H9 (cell line): ENCODE measurements at regions not wholly inside any gene's neighbourhood (a gene's known extent, or its start where the extent isn't known, plus 50 kb on each side); places are given as distances from the start of the nearest gene placed in this dataset.

Experiments
- DNase-seq: peaks from one replicate; pipeline ENCODE4 v3.0.0-alpha.2; 2017
- H2AFZ ChIP-seq: one replicate; pipeline ENCODE4 v1.6.1; 2013; ENCODE audit warnings: mild to moderate bottlenecking, low read length, control low read depth, moderate library complexity
- H2AK5ac ChIP-seq: 2 replicates; pipeline ENCODE4 v1.6.1; 2013; ENCODE audit warnings: low read length, control low read depth, mixed read lengths; ENCODE audit not compliant: insufficient read length
- H2BK120ac ChIP-seq: one replicate; pipeline ENCODE4 v1.6.1; 2013; ENCODE audit warnings: low read depth, mild to moderate bottlenecking, low read length, control low read depth, inconsistent platforms; ENCODE audit not compliant: poor library complexity, severe bottlenecking
- H2BK12ac ChIP-seq: 2 replicates; pipeline ENCODE4 v1.6.1; 2013; ENCODE audit warnings: low read length, control low read depth, mixed read lengths, low read depth; ENCODE audit not compliant: insufficient read length
- H2BK15ac ChIP-seq: 2 replicates; pipeline ENCODE4 v1.6.1; 2013; ENCODE audit warnings: low read depth, low read length, control low read depth
- H2BK20ac ChIP-seq: one replicate; pipeline ENCODE4 v1.6.1; 2013; ENCODE audit warnings: low read depth, mild to moderate bottlenecking, low read length, control low read depth, inconsistent platforms; ENCODE audit not compliant: poor library complexity, severe bottlenecking
- H2BK5ac ChIP-seq: 2 replicates; pipeline ENCODE4 v1.6.1; 2013; ENCODE audit warnings: low read length, control low read depth, mixed read lengths; ENCODE audit not compliant: insufficient read length
- H3K14ac ChIP-seq: 2 replicates; pipeline ENCODE4 v1.6.1; 2013; ENCODE audit warnings: low read length, control low read depth; ENCODE audit not compliant: insufficient read depth
- H3K18ac ChIP-seq: 2 replicates; pipeline ENCODE4 v1.6.1; 2013; ENCODE audit warnings: low read depth, mild to moderate bottlenecking, mixed read lengths, low read length, control low read depth; ENCODE audit not compliant: insufficient read length
- H3K23ac ChIP-seq: 2 replicates; pipeline ENCODE4 v1.6.1; 2013; ENCODE audit warnings: low read length, control low read depth, mixed read lengths, low read depth; ENCODE audit not compliant: insufficient read length
- H3K23me2 ChIP-seq: 2 replicates; pipeline ENCODE4 v1.6.1; 2013; ENCODE audit warnings: low read depth, mild to moderate bottlenecking, mixed read lengths, low read length, control low read depth; ENCODE audit not compliant: insufficient read length, poor library complexity, severe bottlenecking
- H3K27ac ChIP-seq: 2 replicates; pipeline ENCODE4 v1.5.1; 2013; ENCODE audit warnings: low read length, control low read depth, mixed read lengths, low read depth; ENCODE audit not compliant: insufficient read length
- H3K27me3 ChIP-seq: 2 replicates; pipeline ENCODE4 v1.6.1; 2013; ENCODE audit warnings: low read length, control low read depth, inconsistent platforms; ENCODE audit not compliant: insufficient read depth
- H3K4ac ChIP-seq: 2 replicates; pipeline ENCODE4 v1.6.1; 2013; ENCODE audit warnings: low read depth, mild to moderate bottlenecking, control low read depth, inconsistent platforms, low read length, moderate library complexity
- H3K4me1 ChIP-seq: 2 replicates; pipeline ENCODE4 v1.6.1; 2013; ENCODE audit warnings: low read length, control low read depth, inconsistent platforms; ENCODE audit not compliant: insufficient read depth
- H3K4me2 ChIP-seq: 2 replicates; pipeline ENCODE4 v1.6.1; 2013; ENCODE audit warnings: low read length, control low read depth, mixed read lengths; ENCODE audit not compliant: insufficient read length, insufficient read depth
- H3K56ac ChIP-seq: 2 replicates; pipeline ENCODE4 v1.6.1; 2013; ENCODE audit warnings: low read depth, mild to moderate bottlenecking, mixed read lengths, low read length, control low read depth; ENCODE audit not compliant: insufficient read length
- H3K79me1 ChIP-seq: 2 replicates; pipeline ENCODE4 v1.6.1; 2013; ENCODE audit warnings: low read depth, mild to moderate bottlenecking, moderate library complexity, low read length, control low read depth, inconsistent platforms; ENCODE audit not compliant: insufficient read depth, poor library complexity, severe bottlenecking
- H3K79me2 ChIP-seq: 2 replicates; pipeline ENCODE4 v1.6.1; 2013; ENCODE audit warnings: low read length, control low read depth, inconsistent platforms; ENCODE audit not compliant: insufficient read depth
- H3K9ac ChIP-seq: 2 replicates; pipeline ENCODE4 v1.6.1; 2013; ENCODE audit warnings: low read length, control low read depth, mixed read lengths; ENCODE audit not compliant: insufficient read length; ENCODE audit errors: extremely low read depth
- H3K9me3 ChIP-seq: one replicate; pipeline ENCODE4 v1.6.1; 2013; ENCODE audit warnings: low read depth, low read length, inconsistent platforms; ENCODE audit not compliant: control insufficient read depth
- H3T11ph ChIP-seq: one replicate; pipeline ENCODE4 v1.6.1; 2013; ENCODE audit warnings: mild to moderate bottlenecking, low read length, control low read depth, inconsistent platforms
- H4K20me1 ChIP-seq: one replicate; pipeline ENCODE4 v1.6.1; 2013; ENCODE audit not compliant: control insufficient read depth, insufficient read length, insufficient read depth
- H4K5ac ChIP-seq: 2 replicates; pipeline ENCODE4 v1.6.1; 2013; ENCODE audit warnings: low read depth, mild to moderate bottlenecking, mixed read lengths, low read length, control low read depth; ENCODE audit not compliant: insufficient read length
- H4K8ac ChIP-seq: replicated peaks from 2 replicates; pipeline ENCODE4 v1.6.1; 2013; ENCODE audit warnings: low read length, control low read depth, mixed read lengths, low read depth; ENCODE audit not compliant: insufficient read length
- H4K91ac ChIP-seq: 2 replicates; pipeline ENCODE4 v1.6.1; 2013; ENCODE audit warnings: low read depth, mild to moderate bottlenecking, moderate library complexity, mixed read lengths, low read length, control low read depth; ENCODE audit not compliant: insufficient read length
- H3K27ac Mint-ChIP-seq, 3 experiments: 2 replicates in 2 of 3; 3 replicates in 1 of 3; pipeline ENCODE4 v1.8.0; 2020 to 2021; ENCODE audit warnings: mixed read lengths in 3 of 3, mild to moderate bottlenecking in 1 of 3, moderate library complexity in 1 of 3
- H3K27me3 Mint-ChIP-seq: 2 replicates; pipeline ENCODE4 v1.8.0; 2021; ENCODE audit warnings: low read depth, mild to moderate bottlenecking, moderate library complexity, mixed read lengths
- H3K36me3 Mint-ChIP-seq, 3 experiments: 2 replicates in 2 of 3; 3 replicates in 1 of 3; pipeline ENCODE4 v1.8.0; 2020 to 2021; ENCODE audit warnings: low read depth in 3 of 3, mixed read lengths in 3 of 3; ENCODE audit not compliant: insufficient read depth in 1 of 3
- H3K4me1 Mint-ChIP-seq, 2 experiments: 2 replicates each; pipeline ENCODE4 v1.8.0; 2020; ENCODE audit warnings: mixed read lengths in 2 of 2
- H3K4me3 Mint-ChIP-seq, 2 experiments: 2 replicates in 1 of 2; 3 replicates in 1 of 2; pipeline ENCODE4 v1.8.0; 2020 to 2021; ENCODE audit warnings: mild to moderate bottlenecking in 2 of 2, mixed read lengths in 2 of 2, moderate library complexity in 1 of 2
- H3K9me3 Mint-ChIP-seq, 2 experiments: 2 replicates in 1 of 2; 3 replicates in 1 of 2; pipeline ENCODE4 v1.8.0; 2020; ENCODE audit warnings: mild to moderate bottlenecking in 2 of 2, mixed read lengths in 2 of 2, moderate library complexity in 1 of 2
- WGBS: extraction: QIAGEN DNeasy Blood & Tissue Kit; methylation state at CpG from one replicate; pipeline ENCODE4 v1.1.7; 2013; ENCODE audit warnings: missing lambda C conversion rate, low lambda C conversion rate, mixed read lengths; ENCODE audit not compliant: insufficient read length; ENCODE audit errors: extremely low coverage; 5-methylcytosine and 5-hydroxymethylcytosine counted together
- TF ChIP-seq, protein P1 (sequence below): fragments of 200-600 bp; sonication (generic); conservative IDR thresholded peaks from 3 replicates; pipeline ENCODE4 v1.8.0; 2021; ENCODE audit warnings: antibody characterized with exemption, mild to moderate bottlenecking

DNA sequence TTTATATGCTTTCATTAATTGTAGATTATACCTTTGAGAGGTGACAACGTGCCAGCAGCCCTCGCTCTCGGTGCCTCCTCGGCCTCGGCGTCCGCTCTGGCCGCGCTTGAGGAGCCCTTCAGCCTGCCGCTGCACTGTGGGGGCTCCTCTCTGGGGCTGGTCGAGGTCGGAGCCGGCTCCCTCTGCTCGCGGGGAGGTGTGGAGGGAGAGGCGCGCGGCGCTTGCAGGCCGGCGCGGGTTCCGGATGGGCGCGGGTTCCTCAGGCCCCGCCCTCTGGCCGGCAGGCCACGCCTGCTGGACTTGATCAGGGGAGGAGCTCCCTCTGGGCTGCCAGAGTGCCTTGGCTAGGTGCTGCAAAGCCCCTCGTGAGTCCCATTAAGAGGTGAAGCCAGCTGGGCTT is 321.1 kb upstream of the PCDH18 start:
- H3K27ac Mint-ChIP-seq: no peak overlapping the region
- H3K4me1 Mint-ChIP-seq: peaks cover 2 to 3% of the 10 kb centered on the region in 2 experiments; a peak in 3 of 4 replicates
- H3K4me3 Mint-ChIP-seq: no peak overlapping the region
- Histone ChIP-seq H3K4ac (no peak overlapping the region), H3K4me2 (no peak overlapping the region), H3K4me1 (no peaks in the 10 kb centered on the region), H2BK12ac (no peak overlapping the region), H2AFZ (no peak overlapping the region), H2BK20ac (no peak overlapping the region), H3T11ph (no peak overlapping the region), H2BK5ac (no peak overlapping the region), H4K91ac (no peak overlapping the region), H3K56ac (no peak overlapping the region), H4K8ac (no peak overlapping the region), H3K9ac (no peak overlapping the region), H2BK120ac (no peak overlapping the region), H3K27ac (no peak overlapping the region), H3K79me1 (no peaks in the 10 kb centered on the region), H3K27me3 (no peaks in the 10 kb centered on the region), H3K9me3 (no peaks in the 10 kb centered on the region), H3K23me2 (no peaks in the 10 kb centered on the region), H4K5ac (no peak overlapping the region), H2BK15ac (no peak overlapping the region), H3K18ac (no peak overlapping the region), H2AK5ac (no peak overlapping the region), H4K20me1 (no peaks in the 10 kb centered on the region), H3K79me2 (no peaks in the 10 kb centered on the region), H3K14ac (no peak overlapping the region), H3K23ac (no peak overlapping the region)
- H3K36me3 Mint-ChIP-seq: peaks cover 1 to 16% (median 3%) of the 10 kb centered on the region in 3 experiments; a peak in 3 of 7 replicates
- no CpG with 5 or more reads among the region's 29 CpGs for WGBS
- TF ChIP-seq, protein P1, sequence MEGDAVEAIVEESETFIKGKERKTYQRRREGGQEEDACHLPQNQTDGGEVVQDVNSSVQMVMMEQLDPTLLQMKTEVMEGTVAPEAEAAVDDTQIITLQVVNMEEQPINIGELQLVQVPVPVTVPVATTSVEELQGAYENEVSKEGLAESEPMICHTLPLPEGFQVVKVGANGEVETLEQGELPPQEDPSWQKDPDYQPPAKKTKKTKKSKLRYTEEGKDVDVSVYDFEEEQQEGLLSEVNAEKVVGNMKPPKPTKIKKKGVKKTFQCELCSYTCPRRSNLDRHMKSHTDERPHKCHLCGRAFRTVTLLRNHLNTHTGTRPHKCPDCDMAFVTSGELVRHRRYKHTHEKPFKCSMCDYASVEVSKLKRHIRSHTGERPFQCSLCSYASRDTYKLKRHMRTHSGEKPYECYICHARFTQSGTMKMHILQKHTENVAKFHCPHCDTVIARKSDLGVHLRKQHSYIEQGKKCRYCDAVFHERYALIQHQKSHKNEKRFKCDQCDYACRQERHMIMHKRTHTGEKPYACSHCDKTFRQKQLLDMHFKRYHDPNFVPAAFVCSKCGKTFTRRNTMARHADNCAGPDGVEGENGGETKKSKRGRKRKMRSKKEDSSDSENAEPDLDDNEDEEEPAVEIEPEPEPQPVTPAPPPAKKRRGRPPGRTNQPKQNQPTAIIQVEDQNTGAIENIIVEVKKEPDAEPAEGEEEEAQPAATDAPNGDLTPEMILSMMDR: no peak
- peaks cover 3 to 11% of the 10 kb centered on the region in 2 experiments for H3K9me3 Mint-ChIP-seq
- DNase-seq: no peak
- no peaks in the 10 kb centered on the region for H3K27me3 Mint-ChIP-seq
